ENCODE measurements at regions not wholly inside any gene's neighbourhood (a gene's known extent, or its start where the extent isn't known, plus 50 kb on each side); places are given as distances from the start of the nearest gene placed in this dataset.

DNA sequence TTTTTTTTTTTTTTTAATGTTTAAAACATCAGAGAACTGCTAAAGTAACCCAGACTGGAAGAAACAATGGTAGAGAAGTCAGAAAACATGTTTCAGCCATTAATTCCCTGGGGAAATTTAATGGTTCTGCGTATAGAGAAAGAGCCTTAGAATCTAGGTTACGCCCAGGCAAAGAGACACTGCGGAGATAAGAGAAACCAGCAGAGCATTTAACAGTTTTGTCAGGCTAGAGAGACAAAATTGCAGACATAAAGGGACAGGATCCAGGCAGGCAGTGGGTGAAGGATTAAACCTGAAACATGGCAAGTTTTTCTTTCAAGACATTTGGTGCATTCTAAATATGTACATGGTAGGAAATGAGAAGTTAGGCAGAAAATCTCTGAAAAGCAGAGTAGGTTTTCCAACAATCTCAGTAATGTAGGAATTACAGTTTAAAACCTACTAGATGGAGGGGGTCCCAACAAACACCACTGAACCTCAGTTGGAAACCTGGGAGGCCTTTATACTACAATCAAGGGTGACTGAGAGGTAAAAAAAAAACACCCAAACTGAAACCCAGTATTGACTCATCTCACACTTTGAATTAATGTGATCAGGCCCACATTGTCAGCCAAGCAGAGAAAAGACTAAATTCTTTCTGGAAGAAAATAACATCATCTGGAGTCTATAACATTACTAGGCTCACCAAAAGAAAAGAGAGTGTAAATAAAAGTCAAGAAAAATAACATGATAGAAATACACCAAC lies 254.2 kb upstream of the NWD2 start:
- TF ChIP-seq POLR2A (IDR thresholded peaks at IDR 0.05) (no peak), POLR2AphosphoS5 (IDR thresholded peaks at IDR 0.05) (no peak)
- TF ChIP-seq, protein P1, sequence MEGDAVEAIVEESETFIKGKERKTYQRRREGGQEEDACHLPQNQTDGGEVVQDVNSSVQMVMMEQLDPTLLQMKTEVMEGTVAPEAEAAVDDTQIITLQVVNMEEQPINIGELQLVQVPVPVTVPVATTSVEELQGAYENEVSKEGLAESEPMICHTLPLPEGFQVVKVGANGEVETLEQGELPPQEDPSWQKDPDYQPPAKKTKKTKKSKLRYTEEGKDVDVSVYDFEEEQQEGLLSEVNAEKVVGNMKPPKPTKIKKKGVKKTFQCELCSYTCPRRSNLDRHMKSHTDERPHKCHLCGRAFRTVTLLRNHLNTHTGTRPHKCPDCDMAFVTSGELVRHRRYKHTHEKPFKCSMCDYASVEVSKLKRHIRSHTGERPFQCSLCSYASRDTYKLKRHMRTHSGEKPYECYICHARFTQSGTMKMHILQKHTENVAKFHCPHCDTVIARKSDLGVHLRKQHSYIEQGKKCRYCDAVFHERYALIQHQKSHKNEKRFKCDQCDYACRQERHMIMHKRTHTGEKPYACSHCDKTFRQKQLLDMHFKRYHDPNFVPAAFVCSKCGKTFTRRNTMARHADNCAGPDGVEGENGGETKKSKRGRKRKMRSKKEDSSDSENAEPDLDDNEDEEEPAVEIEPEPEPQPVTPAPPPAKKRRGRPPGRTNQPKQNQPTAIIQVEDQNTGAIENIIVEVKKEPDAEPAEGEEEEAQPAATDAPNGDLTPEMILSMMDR (IDR thresholded peaks at IDR 0.05 in 8 of 11, conservative IDR thresholded peaks at IDR 0.05 in 3 of 11) = no peak
